NCI-H2107 treated with DMSO at 0.1 percent for 48 hours (cell line): ENCODE measurements at regions not wholly inside any gene's neighbourhood (a gene's known extent, or its start where the extent isn't known, plus 50 kb on each side); places are given as distances from the start of the nearest gene placed in this dataset.

ENCODE experiments used
- DNase-seq: peaks from one replicate; lab custom pipeline; 2025; ENCODE audit not compliant: unreplicated experiment; lab: John Stamatoyannopoulos, UW

GRCh38 chr2:215609089-215610032, 173.5 kb upstream of the FN1 start:
- no peak for DNase-seq

DNA sequence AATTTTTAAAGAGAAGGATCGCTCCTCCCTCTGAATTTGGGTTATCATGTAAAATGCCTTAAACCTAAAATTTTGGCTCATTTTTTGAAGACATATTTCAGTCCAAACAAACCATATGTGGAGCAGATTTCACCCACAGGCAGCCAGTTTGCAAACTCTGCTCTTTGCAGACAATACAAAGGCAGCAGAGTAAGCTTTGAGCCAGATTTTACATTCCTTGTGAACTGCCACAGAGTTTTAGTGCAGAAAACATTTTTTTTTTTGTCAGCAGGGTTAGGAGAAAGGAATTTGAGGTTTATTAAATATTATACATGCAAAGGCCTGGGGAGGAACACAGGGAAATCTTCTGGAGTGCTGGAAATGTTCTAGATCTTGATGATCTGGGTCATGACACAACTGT, 171.9 kb upstream of the FN1 start:
- no peak for DNase-seq

GRCh38 chr2:215606219-215606618, 170.4 kb upstream of the FN1 start:
- DNase-seq = no peak

GRCh38 chr2:215605214-215605613, 169.3 kb upstream of the FN1 start:
- DNase-seq = no peak

GRCh38 chr2:215604606-215605005, 168.7 kb upstream of the FN1 start:
- no peak for DNase-seq

GRCh38 chr2:215603440-215603839, 167.6 kb upstream of the FN1 start:
- no peak for DNase-seq

- no peak for DNase-seq
Measured at GRCh38 chr2:215602997-215603396, 167.1 kb upstream of the FN1 start.

- DNase-seq = no peak
Measured at GRCh38 chr2:215601990-215602721, 166.3 kb upstream of the FN1 start.

DNA sequence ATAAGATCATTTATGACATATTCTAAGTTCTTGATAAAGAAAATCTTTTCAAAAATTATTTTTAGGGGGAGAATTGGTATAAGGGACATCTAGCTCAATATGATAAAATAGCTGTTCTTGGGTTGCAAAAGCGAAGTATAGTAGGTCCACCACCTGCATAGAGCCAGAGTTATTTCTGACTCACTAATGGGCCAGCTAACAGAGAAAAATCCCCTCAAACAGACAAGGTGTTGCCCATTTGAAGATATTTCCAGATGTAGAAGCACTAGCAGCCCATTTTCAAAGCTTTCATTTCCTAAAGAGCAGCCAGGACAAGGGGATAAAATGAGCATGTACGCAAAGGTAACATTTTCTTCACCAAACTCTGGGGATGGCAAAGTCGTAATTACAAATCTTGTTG, 165.7 kb upstream of the FN1 start:
- DNase-seq = no peak

GRCh38 chr2:215598376-215598975, 162.6 kb upstream of the FN1 start:
- DNase-seq = no peak

- no peak for DNase-seq
Measured at GRCh38 chr2:215597577-215597976, 161.7 kb upstream of the FN1 start.

DNA sequence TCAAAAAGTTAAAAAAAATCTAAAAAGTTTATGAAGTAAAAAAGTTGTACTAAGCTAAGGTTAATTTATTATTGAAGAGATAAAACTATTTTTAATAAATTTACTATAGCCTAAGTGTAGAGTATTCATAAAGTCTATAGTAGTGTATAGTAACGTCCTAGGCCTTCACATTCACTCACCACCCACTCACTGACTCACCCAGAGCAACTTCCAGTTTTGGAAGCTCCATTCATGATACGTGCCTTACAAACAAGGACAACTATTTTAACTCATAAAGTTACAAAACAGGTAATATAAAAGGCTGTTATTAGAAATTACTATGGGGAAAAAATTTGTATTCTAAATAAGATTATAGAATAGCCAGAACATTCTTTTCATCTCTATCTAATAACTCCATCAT, 158.9 kb upstream of the FN1 start:
- DNase-seq = no peak

GRCh38 chr2:215590010-215590745, 154.3 kb upstream of the FN1 start:
- DNase-seq = no peak

DNA sequence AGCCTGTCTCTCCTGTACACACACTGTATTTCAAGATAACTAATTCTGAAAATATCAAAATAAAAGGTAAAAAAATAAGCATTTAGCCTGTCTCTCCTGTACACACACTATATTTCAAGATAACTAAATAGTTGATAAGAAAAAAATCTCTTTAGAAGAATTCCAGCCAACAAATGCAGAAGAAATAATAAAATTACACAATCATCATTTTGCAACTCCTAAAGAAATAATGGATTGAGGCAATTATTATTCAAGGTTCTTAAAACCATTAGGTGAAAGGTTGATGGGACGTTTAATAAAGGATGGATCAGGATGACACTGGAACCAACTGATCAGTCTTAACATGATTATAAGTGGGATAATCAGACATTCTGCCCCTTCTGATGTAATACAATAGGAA, 148.0 kb upstream of the FN1 start:
- DNase-seq = no peak

DNA sequence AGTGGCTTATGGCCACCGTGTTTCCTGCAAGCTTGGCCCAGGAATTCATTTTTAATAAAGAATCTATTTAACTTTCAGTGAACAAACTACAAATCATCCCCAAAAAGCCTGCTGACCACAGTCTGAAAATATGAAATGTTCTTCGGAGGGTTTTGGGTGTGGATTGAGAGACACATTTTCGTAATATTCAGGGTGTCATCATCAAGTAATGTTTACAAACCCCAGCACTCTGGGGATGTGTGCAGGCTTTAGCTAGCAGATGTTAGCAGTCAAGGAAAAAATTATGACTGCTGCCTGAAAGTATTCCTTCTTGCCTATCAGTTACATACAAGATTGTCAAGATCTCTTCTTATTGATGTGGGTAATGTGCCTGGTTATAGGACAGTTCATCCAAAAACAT, 143.9 kb upstream of the FN1 start:
- no peak for DNase-seq

- no peak for DNase-seq
Measured at GRCh38 chr2:215577356-215577755, 141.5 kb upstream of the FN1 start.

GRCh38 chr2:215576572-215576971, 140.7 kb upstream of the FN1 start:
- no peak for DNase-seq

GRCh38 chr2:215573496-215573895, 137.6 kb upstream of the FN1 start:
- DNase-seq = no peak

DNA sequence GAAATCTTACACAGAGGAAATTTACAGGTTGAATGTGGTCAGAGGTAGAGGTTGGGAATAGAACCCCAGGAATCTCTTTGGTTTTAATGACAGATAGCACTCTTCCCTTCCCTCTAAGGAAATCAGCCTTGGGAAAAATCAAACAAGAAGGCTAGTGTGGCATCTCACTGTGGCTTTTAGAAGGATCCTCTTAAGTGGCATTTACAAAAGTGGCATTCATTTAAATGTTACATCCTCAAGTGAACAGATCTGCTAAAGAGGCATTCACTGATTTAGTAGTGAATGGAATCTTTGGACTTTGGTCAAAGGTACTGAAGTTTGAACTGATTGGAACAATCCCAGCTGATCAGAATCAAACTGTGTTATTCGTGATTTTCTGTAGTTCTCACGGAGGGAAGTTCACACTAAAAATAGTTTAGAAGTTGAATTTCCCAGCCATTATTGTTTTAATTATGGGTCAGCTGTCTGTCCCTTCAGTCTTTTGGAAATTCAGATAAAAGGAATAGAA, 136.5 kb upstream of the FN1 start:
- DNase-seq = no peak

DNA sequence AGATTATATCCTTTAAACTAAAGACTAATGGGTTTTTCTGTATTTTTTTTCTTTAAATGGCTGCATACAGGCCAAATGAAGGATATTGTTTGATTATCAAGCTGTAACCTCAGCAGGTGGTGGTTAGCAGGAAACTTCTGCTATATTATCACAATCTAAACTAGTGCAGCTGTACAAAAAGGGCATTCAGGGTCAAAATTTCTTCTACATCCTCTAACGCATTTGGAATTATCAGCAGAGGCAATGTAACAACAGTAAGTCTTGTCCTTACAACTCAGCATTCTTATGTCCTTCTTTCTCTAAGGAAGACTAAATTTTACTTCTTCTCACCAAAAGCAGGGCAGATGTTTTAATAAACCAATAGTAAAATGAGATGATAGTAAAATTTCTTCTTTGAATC, 135.8 kb upstream of the FN1 start:
- no peak for DNase-seq

DNA sequence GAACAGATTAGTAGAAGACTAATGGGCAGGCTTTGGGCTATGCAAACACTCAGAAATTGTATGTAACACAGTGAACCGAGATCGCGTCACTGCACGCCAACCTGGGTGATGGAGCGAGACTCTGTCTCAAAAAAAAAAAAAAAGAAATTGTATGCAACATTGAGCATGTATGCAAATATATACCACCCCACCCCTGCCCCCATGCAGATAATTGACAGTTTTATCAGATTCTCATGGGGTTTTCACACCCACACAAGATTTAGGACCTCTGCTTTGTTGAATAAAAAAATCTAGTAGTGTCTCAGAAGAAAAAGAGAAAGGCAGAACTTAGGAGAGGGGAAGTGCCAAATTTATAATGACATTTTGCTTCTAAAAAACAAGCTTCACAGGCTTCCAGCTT, 131.6 kb upstream of the FN1 start:
- no peak for DNase-seq
